Uterus (tissue), 3 donors: ENCODE measurements at regions not wholly inside any gene's neighbourhood (a gene's known extent, or its start where the extent isn't known, plus 50 kb on each side); places are given as distances from the start of the nearest gene placed in this dataset.
"Not testable (repeated sequence)": the region's sequence is repeated elsewhere in the genome, so short reads cannot be mapped to it uniquely, and the experiment has no call there.

Source experiments
- DNase-seq, 2 donors: peaks; one replicate each; pipeline ENCODE4 v3.0.0-alpha.2; 2019 to 2020
- H3K27ac ChIP-seq, 2 donors: fragments of 200-600 bp; sonication (generic); 1 replicate in 1 of 2; 2 replicates in 1 of 2; pipeline ENCODE4 v1.5.1; 2016 to 2018
- H3K27me3 ChIP-seq, 2 donors: fragments of 200-600 bp; sonication (generic); one replicate each; pipeline ENCODE4 v1.5.1; 2018 to 2019; ENCODE audit warnings: control low read depth in 1 of 2
- H3K36me3 ChIP-seq, 2 donors: fragments of 200-600 bp; sonication (generic); one replicate each; pipeline ENCODE4 v1.5.1; 2019; ENCODE audit warnings: control low read depth in 1 of 2
- H3K4me1 ChIP-seq, 2 donors: fragments of 200-600 bp; sonication (generic); one replicate each; pipeline ENCODE4 v1.5.1; 2018 to 2019; ENCODE audit warnings: control low read depth in 1 of 2
- H3K4me3 ChIP-seq, 2 donors: fragments of 200-600 bp; sonication (generic); 1 replicate in 1 of 2; 2 replicates in 1 of 2; pipeline ENCODE4 v1.5.1; 2018 to 2019; ENCODE audit warnings: mild to moderate bottlenecking in 1 of 2
- H3K9me3 ChIP-seq, 2 donors: fragments of 200-600 bp; sonication (generic); one replicate each; pipeline ENCODE4 v1.5.1; 2019; ENCODE audit warnings: control low read depth in 1 of 2
- POLR2A ChIP-seq, 2 donors: fragments of 450-650 bp; IDR thresholded peaks; one replicate each; pipeline ENCODE4 v1.6.1; 2016; ENCODE audit warnings: antibody characterized with exemption in 2 of 2, mild to moderate bottlenecking in 1 of 2, moderate library complexity in 1 of 2
- intact Hi-C: fragments of 100-400 bp; cut with DNase I; formaldehyde crosslinking; loops from one replicate; pipeline ENCODE4 v1.15.1; 2023; ENCODE audit warnings: low total_unique reads
- TF ChIP-seq, protein P1 (sequence below), 4 experiments: fragments of 200-600 bp in 2 of 4; fragments of 450-650 bp in 2 of 4; sonication (generic) in 2 of 4; IDR thresholded peaks; one replicate each; pipeline ENCODE4 v1.5.1; 2016 to 2019; ENCODE audit warnings: antibody characterized with exemption in 4 of 4, mild to moderate bottlenecking in 2 of 4, moderate library complexity in 1 of 4
- donor health status: DM: yes; HTN: yes; CAD: no.

GRCh38 chr12:124699909-124700308 lies 132.5 kb upstream of the NCOR2 start:
- Histone ChIP-seq H3K4me1 (peaks cover 0 to 6% of the 10 kb centered on the region in 2 donors), H3K27ac (peak overlapping the region in 1 of 2 donors; percentile 80), H3K36me3 (no peaks in the 10 kb centered on the region), H3K9me3 (no peaks in the 10 kb centered on the region), H3K27me3 (no peaks in the 10 kb centered on the region), H3K4me3 (no peak overlapping the region)
- intact Hi-C loops, result no loop called here
- DNase-seq, result no peak
- no peak for TF ChIP-seq POLR2A (IDR thresholded peaks at IDR 0.05)
- TF ChIP-seq, protein P1, sequence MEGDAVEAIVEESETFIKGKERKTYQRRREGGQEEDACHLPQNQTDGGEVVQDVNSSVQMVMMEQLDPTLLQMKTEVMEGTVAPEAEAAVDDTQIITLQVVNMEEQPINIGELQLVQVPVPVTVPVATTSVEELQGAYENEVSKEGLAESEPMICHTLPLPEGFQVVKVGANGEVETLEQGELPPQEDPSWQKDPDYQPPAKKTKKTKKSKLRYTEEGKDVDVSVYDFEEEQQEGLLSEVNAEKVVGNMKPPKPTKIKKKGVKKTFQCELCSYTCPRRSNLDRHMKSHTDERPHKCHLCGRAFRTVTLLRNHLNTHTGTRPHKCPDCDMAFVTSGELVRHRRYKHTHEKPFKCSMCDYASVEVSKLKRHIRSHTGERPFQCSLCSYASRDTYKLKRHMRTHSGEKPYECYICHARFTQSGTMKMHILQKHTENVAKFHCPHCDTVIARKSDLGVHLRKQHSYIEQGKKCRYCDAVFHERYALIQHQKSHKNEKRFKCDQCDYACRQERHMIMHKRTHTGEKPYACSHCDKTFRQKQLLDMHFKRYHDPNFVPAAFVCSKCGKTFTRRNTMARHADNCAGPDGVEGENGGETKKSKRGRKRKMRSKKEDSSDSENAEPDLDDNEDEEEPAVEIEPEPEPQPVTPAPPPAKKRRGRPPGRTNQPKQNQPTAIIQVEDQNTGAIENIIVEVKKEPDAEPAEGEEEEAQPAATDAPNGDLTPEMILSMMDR (IDR thresholded peaks at IDR 0.05), result no peak

GRCh38 chr12:124698998-124699305 lies 131.5 kb upstream of the NCOR2 start:
- Histone ChIP-seq H3K27ac (peak overlapping the region; percentile 59 to 60), H3K27me3 (no peaks in the 10 kb centered on the region), H3K36me3 (no peaks in the 10 kb centered on the region), H3K4me1 (peaks cover 0 to 6% of the 10 kb centered on the region in 2 donors), H3K9me3 (no peaks in the 10 kb centered on the region), H3K4me3 (no peak overlapping the region)
- DNase-seq, result no peak
- intact Hi-C loops, result no loop called here
- no peak for TF ChIP-seq POLR2A (IDR thresholded peaks at IDR 0.05)
- TF ChIP-seq, protein P1 (IDR thresholded peaks at IDR 0.05), result no peak

DNA sequence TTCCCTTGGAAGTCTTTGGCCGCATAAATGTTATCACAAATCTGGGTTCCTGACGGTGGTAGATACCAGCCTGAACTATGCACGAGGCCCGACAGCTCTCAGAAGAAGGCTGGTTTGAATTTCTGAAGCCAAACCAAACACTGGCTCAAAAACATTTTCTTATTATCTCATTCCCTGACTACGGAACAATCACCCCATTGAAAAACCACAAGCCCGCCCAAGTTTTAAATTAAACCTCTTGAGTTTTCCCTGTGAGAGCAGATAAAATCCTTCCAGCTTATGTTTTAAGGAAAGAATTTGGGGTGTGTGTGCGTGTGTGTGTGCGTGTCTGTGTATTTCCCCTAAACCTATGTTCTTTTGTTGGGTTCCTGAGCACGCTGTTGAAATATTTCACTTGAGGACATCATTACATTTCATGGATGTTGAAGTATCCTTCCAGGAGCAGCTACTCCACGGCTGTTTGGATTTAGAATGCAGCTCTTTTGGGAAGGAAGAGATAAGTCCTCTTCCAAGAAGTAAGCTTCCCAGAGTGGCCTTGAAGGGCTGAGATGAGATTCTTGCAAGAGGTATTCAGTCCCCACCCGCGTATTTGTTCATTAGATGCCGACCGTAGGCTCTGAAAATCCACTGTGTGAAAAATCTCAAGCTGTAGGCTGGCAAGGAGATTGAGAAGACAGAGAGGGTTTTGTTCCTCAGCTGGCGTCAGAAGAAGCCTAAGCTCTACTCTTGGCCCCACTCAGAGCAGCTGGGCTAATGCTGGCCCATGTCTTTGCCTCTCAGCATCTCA lies 131.0 kb upstream of the NCOR2 start:
- TF ChIP-seq, protein P1 (IDR thresholded peaks at IDR 0.05), result no peak
- no peak for TF ChIP-seq POLR2A (IDR thresholded peaks at IDR 0.05)
- peak overlapping the region; percentile 59 to 60 for H3K27ac ChIP-seq
- no peaks in the 10 kb centered on the region for H3K9me3 ChIP-seq
- no peaks in the 10 kb centered on the region for H3K36me3 ChIP-seq
- H3K27me3 ChIP-seq, result no peaks in the 10 kb centered on the region
- intact Hi-C loops, result no loop called here
- no peak for DNase-seq
- H3K4me3 ChIP-seq, result no peak overlapping the region
- H3K4me1 ChIP-seq, result peaks cover 0 to 6% of the 10 kb centered on the region in 2 donors

DNA sequence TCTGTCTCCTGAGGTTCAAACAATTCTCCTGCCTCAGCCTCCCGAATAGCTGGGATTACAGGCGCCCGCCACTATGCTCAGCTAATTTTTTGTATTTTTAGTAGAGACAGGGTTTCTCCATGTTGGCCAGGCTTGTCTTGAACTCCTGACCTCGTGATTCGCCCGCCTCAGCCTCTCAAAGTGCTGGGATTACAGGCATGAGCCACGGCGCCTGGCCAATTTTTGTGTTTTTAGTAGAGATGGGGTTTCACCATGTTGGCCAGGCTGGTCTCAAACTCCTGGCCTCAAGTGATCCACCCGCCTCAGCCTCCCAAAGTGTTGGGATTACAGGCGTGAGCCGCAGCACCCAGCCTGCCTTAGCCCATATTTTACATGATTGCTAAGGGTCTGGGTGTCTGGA lies 130.3 kb upstream of the NCOR2 start:
- H3K36me3 ChIP-seq, H3K4me3 ChIP-seq, H3K9me3 ChIP-seq, H3K4me1 ChIP-seq, H3K27me3 ChIP-seq, DNase-seq, intact Hi-C loops: not testable (repeated sequence)
- peak overlapping the region; percentile 59 to 60 for H3K27ac ChIP-seq

DNA sequence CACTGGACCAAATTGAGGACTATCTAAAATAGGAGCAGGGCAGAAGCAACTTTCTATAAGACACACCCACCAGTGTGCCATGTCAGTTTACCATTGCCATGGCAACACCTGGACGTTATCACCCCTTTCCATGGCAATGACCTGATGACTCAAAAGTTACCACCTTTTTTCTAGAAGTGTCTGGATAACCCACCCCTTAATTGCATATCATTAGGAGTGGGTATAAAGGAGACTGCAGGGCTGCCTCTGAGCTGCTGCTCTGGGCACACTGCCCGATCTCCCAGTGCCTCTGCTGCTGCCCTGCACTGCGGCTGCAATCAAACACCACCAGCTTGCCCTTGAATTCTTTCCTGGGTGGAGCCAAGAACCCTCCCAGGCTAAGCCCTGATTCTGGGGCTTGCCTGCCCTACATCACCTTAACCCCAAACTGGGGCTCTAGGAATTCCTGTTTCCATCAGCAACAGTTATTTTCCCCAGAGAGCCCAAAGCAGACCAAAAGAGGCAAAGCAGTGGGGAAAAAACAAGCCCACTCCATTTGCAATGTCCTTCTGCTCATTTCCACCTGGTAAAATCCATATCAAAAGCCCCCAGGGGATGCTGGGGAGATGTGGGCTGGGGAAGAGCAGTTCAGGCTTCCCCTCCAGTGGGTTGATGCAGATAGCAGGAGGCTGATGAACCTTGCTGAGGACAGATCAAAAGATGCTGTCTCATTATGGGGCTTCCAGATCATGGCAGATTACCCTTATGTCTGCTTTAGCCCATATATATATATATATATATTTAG lies 129.5 kb upstream of the NCOR2 start:
- Histone ChIP-seq H3K27me3 (no peaks in the 10 kb centered on the region), H3K4me3 (no peak overlapping the region), H3K36me3 (no peaks in the 10 kb centered on the region), H3K27ac (no peak overlapping the region), H3K4me1 (peaks cover 0 to 5% of the 10 kb centered on the region in 2 donors), H3K9me3 (peaks cover 0 to 11% of the 10 kb centered on the region in 2 donors)
- intact Hi-C loops, result no loop called here
- TF ChIP-seq, protein P1 (IDR thresholded peaks at IDR 0.05), result no peak
- TF ChIP-seq POLR2A (IDR thresholded peaks at IDR 0.05), result no peak
- no peak for DNase-seq
